HG02840 (cell line): ENCODE measurements at regions not wholly inside any gene's neighbourhood (a gene's known extent, or its start where the extent isn't known, plus 50 kb on each side); places are given as distances from the start of the nearest gene placed in this dataset.
"Not testable (repeated sequence)": the region's sequence is repeated elsewhere in the genome, so short reads cannot be mapped to it uniquely, and the experiment has no call there.

Experiments
- ATAC-seq: cut with Tn5 transposase; IDR thresholded peaks from one replicate; pipeline ENCODE4 v1.9.1; 2021; ENCODE audit warnings: mild to moderate bottlenecking, moderate library complexity, moderate number of reproducible peaks; ENCODE audit not compliant: unreplicated experiment, low FRiP score

DNA sequence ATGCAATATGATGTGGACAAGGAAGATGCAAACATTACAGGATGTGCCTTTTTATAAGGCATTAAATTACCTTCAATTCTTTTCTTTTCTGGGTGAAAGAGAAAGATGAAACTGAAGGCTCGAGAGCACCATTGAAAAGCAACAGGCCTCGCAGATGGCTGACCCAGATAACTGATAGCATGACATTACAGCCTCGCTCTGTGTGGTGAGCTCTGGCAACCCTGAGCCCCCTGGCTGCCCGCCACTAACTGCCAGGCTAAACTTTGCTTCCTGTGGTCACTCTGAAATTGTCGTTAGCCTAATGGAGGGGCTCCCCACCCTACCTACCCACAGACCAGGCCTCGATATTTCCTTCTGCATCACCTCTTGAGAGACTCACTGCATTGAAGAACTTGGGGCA lies 516.8 kb upstream of the FANCL start:
- ATAC-seq, result no peak

DNA sequence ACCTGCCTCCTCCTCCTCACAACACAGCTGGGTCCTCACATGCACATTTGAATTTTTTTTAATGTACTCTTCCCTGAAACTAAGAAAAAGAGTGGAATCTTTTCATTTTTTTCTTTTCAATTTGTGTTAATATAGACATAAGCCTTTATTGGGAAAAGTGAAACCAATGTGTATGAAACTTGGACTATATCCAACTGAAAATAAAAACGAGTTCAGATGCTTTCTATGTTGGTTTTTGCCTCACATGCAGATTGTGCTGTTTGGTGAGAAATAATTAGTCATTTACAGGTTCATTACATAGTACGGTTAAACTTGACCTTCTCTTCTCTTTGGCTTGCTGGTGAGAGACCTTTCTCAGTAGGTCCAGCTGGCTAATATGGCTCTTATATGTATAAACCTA lies 515.2 kb upstream of the FANCL start:
- ATAC-seq, result no peak

DNA sequence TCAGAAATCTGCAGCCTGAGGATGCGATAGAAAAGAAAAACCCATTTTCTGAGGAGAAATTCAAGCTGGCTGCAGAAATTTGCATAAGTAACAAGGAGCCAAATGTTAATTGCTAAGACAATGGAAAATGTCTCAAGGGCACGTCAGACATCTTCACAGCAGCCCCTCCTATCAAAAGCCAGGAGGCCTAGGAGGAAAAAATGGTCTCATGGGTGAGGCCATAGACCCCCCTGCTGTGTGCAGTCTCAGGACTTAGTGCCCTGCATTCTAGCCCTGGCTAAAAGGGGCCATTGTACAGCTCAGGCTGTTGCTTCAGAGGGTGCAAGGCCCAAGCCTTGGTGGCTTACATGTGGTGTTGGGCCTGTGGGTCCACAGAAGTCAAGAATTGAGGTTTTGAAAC lies 511.4 kb upstream of the FANCL start:
- not testable (repeated sequence) for ATAC-seq

DNA sequence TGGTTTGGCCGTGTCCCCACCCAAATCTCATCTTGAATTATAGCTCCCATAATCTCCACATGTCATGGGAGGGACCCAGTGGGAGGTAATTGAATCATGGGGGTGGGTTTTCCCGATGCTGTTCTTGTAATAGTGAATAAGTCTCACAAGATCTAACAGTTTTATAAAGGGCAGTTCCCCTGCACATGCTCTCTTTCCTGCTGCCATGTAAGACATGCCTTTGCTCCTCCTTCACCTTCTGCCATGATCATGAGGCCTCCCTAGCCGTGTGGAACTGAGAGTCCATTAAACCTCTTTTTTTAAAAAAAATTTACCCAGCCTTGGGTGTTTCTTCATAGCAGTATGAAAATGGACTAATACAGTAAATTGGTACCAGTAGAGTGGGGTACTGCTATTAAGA lies 510.6 kb upstream of the FANCL start:
- not testable (repeated sequence) for ATAC-seq

DNA sequence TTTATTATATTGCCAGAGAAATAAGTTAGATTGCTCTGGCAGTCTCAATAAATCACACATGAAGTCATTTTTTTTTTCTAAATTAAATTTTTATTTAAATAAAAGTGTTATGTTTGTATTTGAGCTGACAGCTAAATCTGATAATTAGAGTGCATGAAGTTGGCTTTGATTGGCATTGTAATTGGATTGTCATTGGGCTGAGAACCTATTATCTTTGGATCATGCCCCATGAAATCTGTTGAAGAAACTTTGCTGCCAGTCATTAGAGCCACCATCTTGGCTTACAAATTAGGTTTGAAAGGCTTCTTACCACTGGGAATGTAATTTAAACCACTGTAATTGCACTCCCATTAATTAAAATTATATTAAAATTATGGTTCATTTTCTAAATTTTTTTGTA lies 507.9 kb upstream of the FANCL start:
- no peak for ATAC-seq

DNA sequence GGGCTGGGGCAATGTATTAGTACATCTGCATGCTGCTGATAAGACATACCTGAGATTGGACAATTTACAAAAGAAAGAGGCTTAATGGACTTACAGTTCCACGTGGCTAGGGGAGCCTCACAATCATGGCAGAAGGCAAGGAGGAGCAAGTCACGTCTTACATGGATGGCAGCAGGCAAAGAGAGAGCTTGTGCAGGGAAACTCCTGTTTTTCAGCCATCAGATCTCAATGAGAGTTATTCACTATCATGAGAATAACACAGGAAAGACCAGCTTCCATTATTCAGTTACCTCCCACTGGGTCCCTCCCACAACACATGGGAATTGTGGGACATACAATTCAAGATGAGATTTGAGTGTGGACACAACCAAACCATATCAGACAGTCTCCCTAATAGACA lies 504.2 kb upstream of the FANCL start:
- not testable (repeated sequence) for ATAC-seq

DNA sequence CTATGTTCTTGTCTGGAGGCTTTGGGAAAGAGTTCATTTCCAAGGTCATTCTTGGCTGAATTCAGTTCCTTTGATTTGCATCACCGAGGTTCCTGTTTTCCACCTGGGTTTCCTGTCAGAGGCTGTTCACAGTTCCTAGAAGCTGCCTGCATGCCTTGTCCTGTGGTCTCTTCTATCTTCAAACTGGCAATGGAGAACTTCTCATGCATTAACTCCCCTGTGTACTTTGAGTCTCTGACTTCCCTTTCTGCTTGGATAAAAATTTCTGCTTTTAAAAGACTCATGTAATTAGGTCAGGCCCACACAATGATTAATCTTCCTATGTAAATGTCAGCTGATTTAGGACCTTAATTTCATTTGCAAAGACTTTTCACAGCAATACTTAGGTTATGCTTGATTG lies 499.3 kb upstream of the FANCL start:
- ATAC-seq, result no peak

DNA sequence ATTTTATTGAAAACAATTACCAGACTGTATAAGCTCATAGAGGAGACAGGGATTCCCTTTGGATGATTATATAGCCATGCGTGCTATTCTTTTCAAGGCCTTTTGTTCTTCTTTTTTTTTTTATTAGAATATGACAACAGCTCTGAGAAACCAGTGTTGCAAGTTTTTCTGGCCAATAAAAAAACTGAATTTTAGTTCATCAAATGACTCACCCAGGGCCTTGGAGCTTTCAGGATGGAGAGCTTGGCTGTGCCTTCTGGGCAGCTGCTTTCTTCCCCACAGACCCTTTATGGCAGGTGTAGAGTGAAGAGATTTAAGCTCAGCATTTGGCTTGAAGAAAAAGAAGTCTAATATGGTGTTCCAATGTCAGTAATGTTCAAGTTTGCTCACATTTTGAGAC lies 497.9 kb upstream of the FANCL start:
- no peak for ATAC-seq

DNA sequence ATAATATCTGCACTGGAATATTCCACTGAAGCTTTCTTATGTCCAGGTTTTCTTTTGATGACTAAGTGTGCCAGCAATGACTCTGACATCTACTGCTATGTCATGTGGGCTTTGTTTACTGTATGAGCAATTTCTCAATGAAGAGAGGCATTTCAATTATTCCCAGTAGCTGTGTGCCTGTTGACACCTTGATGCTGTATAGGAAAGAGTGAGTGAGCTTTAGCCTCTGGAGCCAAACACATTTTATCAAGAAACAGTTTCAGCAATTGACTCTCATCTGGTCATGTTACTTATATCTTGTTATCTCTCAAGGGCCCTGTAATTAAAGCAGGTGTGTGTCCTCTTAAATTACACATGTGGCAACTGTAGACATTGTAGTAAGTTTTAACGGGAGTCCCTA lies 493.2 kb upstream of the FANCL start:
- no peak for ATAC-seq

DNA sequence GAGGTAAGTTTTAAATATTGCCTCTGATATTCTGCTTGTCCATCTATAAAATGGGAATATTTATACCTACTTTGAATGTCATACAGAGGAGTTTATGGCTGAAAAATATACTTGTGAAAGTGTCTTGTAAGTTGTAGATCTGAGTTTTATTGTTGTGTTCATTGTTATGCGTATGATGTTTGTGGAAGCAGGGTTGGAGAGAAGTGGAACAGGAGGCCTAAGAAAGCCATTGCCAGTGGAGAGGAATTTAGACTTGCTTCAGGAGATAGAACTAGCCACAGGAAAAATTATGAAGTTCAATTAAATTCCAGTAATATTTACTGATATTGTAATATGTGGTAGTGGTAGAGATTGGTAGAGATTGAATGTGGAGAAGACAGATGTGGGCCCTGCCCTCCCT lies 491.9 kb upstream of the FANCL start:
- ATAC-seq, result no peak

DNA sequence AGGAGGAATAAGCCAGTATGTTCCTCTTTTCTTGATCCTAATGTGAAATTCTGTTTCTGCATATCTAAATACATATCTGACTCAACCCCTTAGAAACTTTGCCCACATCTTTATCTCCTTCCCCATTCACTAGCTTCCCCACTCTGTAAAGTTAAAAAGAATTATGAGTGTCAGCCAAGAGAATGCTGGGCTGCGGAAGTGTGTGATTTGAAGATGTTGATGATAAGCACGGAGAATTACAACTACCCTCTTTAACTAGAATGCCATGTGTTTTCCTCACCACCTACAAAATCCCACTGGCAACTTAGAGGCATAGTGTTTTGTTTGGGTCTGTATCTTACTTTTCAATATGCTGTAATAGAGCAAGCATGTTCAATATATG lies 490.4 kb upstream of the FANCL start:
- no peak for ATAC-seq

DNA sequence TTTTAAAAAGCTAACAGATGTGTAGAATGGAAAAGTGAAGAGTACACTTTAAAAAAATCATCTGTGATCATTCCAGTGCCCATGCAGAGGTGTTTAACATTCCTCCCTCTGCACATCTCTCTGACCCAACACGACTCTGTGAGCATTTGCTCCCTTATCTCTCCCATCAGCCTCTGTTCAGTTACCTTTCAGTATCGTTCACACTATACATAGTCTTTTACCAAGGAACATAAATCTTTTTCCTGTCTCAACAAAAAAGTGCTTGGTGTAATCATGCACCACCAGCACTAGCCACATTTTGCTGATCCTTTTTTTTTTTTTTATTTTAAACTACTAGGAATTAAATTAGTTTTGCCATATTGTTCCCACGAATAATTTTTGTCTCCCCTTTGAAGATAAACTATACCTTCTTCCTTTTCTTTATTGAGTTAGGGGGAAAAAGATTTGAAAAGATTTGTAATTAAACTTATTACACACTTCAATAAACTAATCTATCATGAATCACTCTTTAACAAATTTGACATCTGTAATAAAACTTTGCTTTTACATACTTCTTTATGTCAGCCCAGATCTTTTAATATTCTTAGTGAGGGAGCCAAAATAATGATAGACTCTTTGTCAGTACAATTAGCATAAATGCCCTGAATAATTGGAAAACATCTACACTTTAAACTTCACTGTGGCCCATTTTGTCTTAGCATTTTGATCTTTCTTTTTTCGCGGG lies 489.8 kb upstream of the FANCL start:
- no peak for ATAC-seq

DNA sequence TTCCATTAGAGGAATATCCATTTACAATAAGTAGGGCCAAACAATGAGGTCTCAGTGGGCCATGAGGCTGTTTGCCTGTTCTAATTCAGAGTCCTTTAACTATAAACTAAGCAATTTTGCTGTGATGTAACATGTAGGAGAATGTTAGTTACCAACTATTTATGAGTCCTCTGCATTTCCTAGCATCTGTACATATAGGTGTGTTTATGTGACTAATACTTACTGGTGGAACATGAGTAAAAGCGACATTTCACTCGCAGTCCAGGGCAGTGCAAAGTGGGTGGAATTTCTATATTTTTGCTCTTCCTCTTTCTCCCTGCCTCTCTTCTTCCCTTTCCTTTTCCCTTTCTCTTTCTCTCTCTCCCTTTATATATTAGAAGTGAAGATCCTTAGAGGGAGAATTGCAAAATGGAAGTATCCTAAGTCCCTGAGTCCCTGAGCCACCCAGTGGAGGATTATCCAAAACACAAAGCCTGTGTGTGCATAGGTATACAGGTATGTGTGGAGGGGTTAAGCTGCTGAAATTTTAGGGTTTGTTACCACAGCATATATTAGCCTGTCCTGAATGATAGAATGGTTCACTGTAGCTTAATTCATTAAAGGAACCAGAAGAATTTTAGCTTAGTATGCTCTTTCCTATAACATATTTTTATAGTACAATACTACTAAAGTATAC lies 487.0 kb upstream of the FANCL start:
- no peak for ATAC-seq

DNA sequence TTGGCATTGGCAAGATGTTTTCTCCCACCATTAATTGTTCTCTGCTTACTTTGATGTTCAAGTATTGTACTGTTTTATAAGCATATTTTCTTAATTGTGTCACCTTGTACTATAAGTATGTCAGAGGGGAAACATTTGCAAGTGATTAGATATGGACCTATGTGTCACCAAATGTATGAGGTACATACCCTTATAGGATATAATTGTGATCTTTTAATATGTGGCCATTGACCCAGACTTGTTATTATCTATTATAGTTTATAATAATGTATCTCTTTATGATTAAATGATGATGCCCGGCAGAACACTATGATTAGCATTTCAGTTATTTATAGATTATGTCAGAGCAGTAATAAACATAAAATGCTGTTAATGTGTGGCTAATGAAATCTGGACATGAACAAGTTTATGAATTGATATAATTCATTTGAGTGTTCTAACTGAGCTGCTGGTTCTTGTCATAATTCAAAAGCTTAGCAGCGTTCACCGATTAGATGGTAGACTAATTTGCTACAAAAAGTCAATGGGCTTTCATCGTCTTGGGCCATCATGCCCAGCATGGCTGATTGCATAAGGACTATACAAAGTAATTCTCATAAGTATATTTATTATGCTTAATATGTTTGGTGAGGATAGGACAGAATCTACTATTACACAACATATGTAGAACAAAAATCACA lies 480.9 kb upstream of the FANCL start:
- no peak for ATAC-seq

DNA sequence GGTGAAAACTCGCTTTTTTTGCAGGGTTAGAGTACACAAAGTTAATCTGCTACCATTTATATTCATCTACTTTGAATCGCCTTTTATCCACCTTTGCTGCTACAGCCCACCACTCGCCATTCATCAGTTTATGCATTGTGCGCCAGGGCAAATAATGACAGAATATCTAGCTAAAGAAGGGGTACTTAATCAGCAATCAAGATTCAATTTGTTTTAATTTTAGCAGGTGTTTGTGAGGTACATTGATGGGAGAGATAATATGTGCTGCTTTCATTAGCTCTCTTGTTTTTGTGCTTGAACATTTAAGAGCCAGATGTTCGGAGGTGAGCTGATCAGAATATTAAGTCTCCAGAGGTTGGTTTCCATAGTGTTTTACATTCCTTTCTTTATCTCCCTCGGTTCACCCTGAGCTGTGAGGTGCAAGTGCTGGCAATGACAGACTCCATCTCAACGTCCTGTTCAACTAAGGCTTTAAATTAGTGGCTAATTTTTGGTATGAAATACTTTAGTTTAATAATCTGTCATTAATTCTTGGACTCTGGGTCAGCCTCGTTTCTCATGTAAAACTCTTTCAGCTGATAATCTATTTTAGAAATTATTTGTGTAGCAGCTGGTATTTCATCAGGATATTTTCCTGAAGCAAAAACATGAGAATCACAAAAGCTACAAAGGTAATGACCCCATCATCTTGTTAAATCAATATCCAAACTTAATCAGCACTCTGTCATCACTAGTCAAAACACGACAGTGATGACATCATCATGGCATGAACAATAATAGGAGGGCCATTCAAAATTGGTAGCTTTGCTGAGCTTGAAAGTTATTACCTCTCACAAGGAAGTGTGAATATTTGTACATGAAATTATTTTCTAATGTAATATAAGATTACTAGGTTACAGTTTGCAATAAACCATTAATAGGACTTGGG lies 479.9 kb upstream of the FANCL start:
- no peak for ATAC-seq

DNA sequence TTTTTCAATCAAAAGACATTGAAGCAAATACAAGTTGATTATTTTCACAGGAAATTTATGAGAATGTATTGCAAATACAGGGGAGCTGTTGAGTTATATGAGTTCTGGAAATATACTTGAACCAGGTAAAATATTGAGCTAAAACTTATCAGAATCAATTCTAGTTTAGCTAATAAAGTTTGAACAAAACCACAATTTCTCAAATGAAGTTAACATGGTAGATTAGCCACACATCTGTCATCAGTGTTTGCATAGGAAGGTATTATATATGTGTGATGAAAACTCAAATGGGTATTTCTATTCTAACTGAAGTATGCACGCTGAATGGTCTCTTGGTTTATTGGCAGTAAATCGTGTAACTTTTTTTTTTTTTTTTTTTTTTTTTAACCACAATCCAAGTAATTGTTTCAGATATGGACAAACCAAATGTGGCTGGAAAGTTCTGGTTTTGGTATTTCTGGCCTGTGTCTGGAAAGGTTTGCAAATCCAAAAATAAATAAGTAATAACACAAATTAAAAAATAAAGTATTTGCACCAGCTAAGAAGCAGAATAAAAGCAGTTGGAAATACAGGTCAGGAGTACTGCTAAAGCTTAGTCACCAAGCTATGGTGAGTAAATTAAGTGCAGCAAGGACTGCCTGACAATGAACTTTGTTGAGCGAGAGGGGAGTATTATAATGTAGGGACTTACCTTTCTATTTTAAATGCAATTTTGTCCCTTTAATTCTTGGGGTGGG lies 479.1 kb upstream of the FANCL start:
- no peak for ATAC-seq

DNA sequence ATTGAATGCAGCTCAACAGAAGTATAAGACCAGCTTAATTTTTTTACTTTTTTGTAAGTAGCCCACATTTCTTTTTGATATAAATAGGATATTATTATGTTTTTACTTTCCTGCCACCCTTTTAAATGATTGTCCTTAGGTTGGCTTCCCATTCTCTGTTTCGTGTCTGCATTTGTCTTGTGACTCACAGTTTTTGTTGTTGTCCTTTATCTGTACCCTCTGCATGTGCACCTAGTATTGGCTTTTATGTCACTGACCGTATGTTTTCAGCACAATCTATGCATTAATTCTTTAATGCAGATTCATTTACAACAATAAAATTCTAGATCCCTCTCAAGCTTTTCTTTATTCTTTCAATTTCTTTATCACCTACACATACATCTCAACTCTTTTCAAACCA lies 474.2 kb upstream of the FANCL start:
- no peak for ATAC-seq

DNA sequence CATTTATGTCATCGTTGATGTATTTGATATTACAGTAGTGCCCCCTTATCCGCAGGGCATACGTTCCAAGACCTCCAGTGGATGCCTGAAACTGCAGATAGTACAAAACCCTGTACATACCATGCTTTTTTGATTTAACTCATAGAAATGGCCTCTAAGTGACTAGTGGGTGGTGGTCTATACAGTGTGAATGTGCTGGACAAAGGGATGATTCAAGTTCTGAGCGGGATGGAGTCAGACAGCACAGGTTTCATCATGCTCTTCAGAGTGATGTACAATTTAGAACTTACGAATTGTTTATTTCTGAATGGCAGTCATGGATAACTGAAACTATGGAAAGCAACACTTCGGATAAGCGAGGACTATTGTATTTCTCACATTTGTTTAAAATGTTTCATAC lies 473.1 kb upstream of the FANCL start:
- no peak for ATAC-seq

DNA sequence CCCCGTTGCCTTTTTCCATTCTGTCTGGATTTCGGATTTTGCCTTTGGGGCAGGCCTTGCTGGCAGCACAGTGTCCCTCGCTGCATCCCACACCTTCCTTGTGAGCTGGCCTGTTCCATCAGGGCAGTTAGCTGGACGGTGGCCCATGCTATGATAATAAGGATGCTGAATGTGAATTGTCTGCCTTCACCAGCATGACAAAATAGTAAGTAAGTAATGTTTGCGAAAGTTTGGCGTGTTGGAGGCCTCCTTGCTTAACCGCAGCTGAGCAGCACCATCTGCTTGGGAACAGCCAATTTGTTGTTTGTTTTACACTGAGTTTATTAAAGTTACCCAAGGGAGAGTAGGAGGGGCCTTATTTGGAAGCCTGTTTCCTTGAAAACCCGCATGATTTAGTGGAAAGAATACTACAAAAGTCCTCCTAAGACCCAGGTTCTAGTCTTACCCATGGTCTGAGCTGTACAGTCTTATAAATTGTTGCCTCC lies 469.7 kb upstream of the FANCL start:
- ATAC-seq, result no peak
